ENCODE measurements at regions not wholly inside any gene's neighbourhood (a gene's known extent, or its start where the extent isn't known, plus 50 kb on each side); places are given as distances from the start of the nearest gene placed in this dataset.

- Histone ChIP-seq H3F3A (ENCODE audit: insufficient read depth, low read length) (no peaks in the 10 kb centered on the region), H3K9me3 (ENCODE audit: low read length) (peaks cover 6% of the 10 kb centered on the region; the same call in 1 of the 2 replicates), H4K20me1 (ENCODE audit: insufficient read depth, low read length) (no peaks in the 10 kb centered on the region), H3K4me1 (ENCODE audit: insufficient read depth, low read length, severe bottlenecking) (peaks cover 33% of the 10 kb centered on the region), H3K9me2 (ENCODE audit: low read depth, low read length) (no peaks in the 10 kb centered on the region), H2AFZ (ENCODE audit: low read length) (peak overlapping the region; percentile 35), H3K36me3 (ENCODE audit: insufficient read depth, low read length) (no peaks in the 10 kb centered on the region), H3K9ac (ENCODE audit: low read length) (no peak overlapping the region), H3K79me2 (ENCODE audit: insufficient read depth, low read length) (no peaks in the 10 kb centered on the region), H3K27me3 (ENCODE audit: insufficient read depth, low read length) (no peaks in the 10 kb centered on the region), H3K4me2 (ENCODE audit: low read length) (no peak overlapping the region), H3K27ac (ENCODE audit: low read depth, low read length, poor library complexity, severe bottlenecking) (no peak overlapping the region), H3K4me3 (ENCODE audit: low read depth, low read length, poor library complexity, severe bottlenecking) (no peak overlapping the region)
- TF ChIP-seq CTCF (IDR thresholded peaks at IDR 0.05; ENCODE audit: low read length), result no peak
- TF ChIP-seq EZH2 (IDR thresholded peaks at IDR 0.05; ENCODE audit: borderline replicate concordance, low read length), result no peak
Observed at GRCh38 chr7:52249741-52250140, 785.7 kb upstream of the POM121L12 start.

DNA sequence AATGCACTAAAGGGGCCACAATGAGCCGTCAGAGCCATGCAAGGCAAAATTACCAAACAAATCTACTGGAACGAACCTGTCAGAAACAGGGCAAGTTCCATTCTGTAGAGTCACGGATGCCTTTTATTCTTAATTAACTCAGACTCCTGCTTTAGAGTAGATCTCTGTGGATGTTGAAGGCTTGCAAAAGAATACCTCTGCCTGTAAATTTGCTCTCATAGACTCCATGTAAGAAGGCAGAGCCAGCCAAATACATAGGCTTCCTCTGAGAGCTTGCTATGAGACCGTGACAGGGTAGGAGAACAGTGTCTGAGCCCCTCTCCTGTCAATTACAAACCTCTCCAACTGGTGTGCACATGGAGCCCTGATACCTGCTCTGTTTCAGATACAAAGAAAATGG lies 787.9 kb upstream of the POM121L12 start:
- H3F3A ChIP-seq (ENCODE audit: insufficient read depth, low read length), result no peaks in the 10 kb centered on the region
- H3K4me1 ChIP-seq (ENCODE audit: insufficient read depth, low read length, severe bottlenecking), result peaks cover 22% of the 10 kb centered on the region
- no peaks in the 10 kb centered on the region for H3K36me3 ChIP-seq (ENCODE audit: insufficient read depth, low read length)
- no peaks in the 10 kb centered on the region for H3K27me3 ChIP-seq (ENCODE audit: insufficient read depth, low read length)
- no peak overlapping the region for H3K27ac ChIP-seq (ENCODE audit: low read depth, low read length, poor library complexity, severe bottlenecking)
- H4K20me1 ChIP-seq (ENCODE audit: insufficient read depth, low read length), result no peaks in the 10 kb centered on the region
- H3K9ac ChIP-seq (ENCODE audit: low read length), result no peak overlapping the region
- H3K4me3 ChIP-seq (ENCODE audit: low read depth, low read length, poor library complexity, severe bottlenecking), result no peak overlapping the region
- no peaks in the 10 kb centered on the region for H3K79me2 ChIP-seq (ENCODE audit: insufficient read depth, low read length)
- no peaks in the 10 kb centered on the region for H3K9me2 ChIP-seq (ENCODE audit: low read depth, low read length)
- H3K9me3 ChIP-seq (ENCODE audit: low read length), result peaks cover 23% of the 10 kb centered on the region
- TF ChIP-seq EZH2 (IDR thresholded peaks at IDR 0.05; ENCODE audit: borderline replicate concordance, low read length) (no peak), CTCF (IDR thresholded peaks at IDR 0.05; ENCODE audit: low read length) (no peak)
- peak overlapping the region; percentile 1; the same call in 1 of the 2 replicates for H2AFZ ChIP-seq (ENCODE audit: low read length)
- H3K4me2 ChIP-seq (ENCODE audit: low read length), result no peak overlapping the region

GRCh38 chr7:52243685-52244084 lies 791.7 kb upstream of the POM121L12 start:
- H3K9me2 ChIP-seq (ENCODE audit: low read depth, low read length), result no peaks in the 10 kb centered on the region

More at GRCh38 chr7:52243685-52244084, 791.7 kb upstream of the POM121L12 start:
- no peaks in the 10 kb centered on the region for H4K20me1 ChIP-seq (ENCODE audit: insufficient read depth, low read length)
- H3K4me1 ChIP-seq (ENCODE audit: insufficient read depth, low read length, severe bottlenecking), result peaks cover 13% of the 10 kb centered on the region
- no peak overlapping the region for H2AFZ ChIP-seq (ENCODE audit: low read length)
- no peaks in the 10 kb centered on the region for H3F3A ChIP-seq (ENCODE audit: insufficient read depth, low read length)
- H3K27me3 ChIP-seq (ENCODE audit: insufficient read depth, low read length), result no peaks in the 10 kb centered on the region
- H3K4me2 ChIP-seq (ENCODE audit: low read length), result no peak overlapping the region
- peaks cover 23% of the 10 kb centered on the region for H3K9me3 ChIP-seq (ENCODE audit: low read length)
- no peak overlapping the region for H3K27ac ChIP-seq (ENCODE audit: low read depth, low read length, poor library complexity, severe bottlenecking)
- TF ChIP-seq CTCF (IDR thresholded peaks at IDR 0.05; ENCODE audit: low read length), result no peak
- no peak for TF ChIP-seq EZH2 (IDR thresholded peaks at IDR 0.05; ENCODE audit: borderline replicate concordance, low read length)
- H3K4me3 ChIP-seq (ENCODE audit: low read depth, low read length, poor library complexity, severe bottlenecking), result no peak overlapping the region
- no peak overlapping the region for H3K9ac ChIP-seq (ENCODE audit: low read length)
- no peaks in the 10 kb centered on the region for H3K36me3 ChIP-seq (ENCODE audit: insufficient read depth, low read length)
- H3K79me2 ChIP-seq (ENCODE audit: insufficient read depth, low read length), result no peaks in the 10 kb centered on the region

Data from OCI-LY1 (cell line).